ENCODE measurements at regions not wholly inside any gene's neighbourhood (a gene's known extent, or its start where the extent isn't known, plus 50 kb on each side); places are given as distances from the start of the nearest gene placed in this dataset.
A peak's percentile ranks its signal among the peaks of the same experiment; 100 is the strongest.

GRCh38 chr20:12229891-12230290 lies 312.2 kb downstream of the BTBD3 start:
- H3K4me2 ChIP-seq (ENCODE audit: low read length), result no peak overlapping the region
- ChIA-PET POLR2A (ENCODE audit: unreplicated experiment) (no interaction called here), CTCF (no interaction called here)
- no peak for TF ChIP-seq EZH2phosphoT487 (IDR thresholded peaks at IDR 0.05; ENCODE audit: borderline replicate concordance, low read length)
- TF ChIP-seq EZH2 (IDR thresholded peaks at IDR 0.05; ENCODE audit: low read length, unreplicated experiment), result no peak
- TF ChIP-seq CTCF (conservative IDR thresholded peaks at IDR 0.05; ENCODE audit: low read depth, low read length), result no peak
- H3K27ac ChIP-seq (ENCODE audit: low read length), result no peak overlapping the region
- H4K20me1 ChIP-seq (ENCODE audit: low read length), result no peaks in the 10 kb centered on the region
- H3K36me3 ChIP-seq (ENCODE audit: low read depth, low read length), result no peaks in the 10 kb centered on the region
- no peaks in the 10 kb centered on the region for H3K9me3 ChIP-seq (ENCODE audit: low read length)
- no peaks in the 10 kb centered on the region for H3F3A ChIP-seq (ENCODE audit: low read length, unreplicated experiment)
- ATAC-seq (no peak), DNase-seq (no peak)
- no TSS peak for BruUV-seq (replicated peaks)
- H3K9ac ChIP-seq (ENCODE audit: low read length), result no peak overlapping the region
- H3K27me3 ChIP-seq (ENCODE audit: low read length), result peaks cover 58% of the 10 kb centered on the region
- H3K4me1 ChIP-seq (ENCODE audit: insufficient read depth, low read length), result no peaks in the 10 kb centered on the region
- intact Hi-C loops (cut with micrococcal nuclease), result no loop called here
- H3K9me2 ChIP-seq (replicated peaks; ENCODE audit: low read length), result no peaks in the 10 kb centered on the region
- no peak overlapping the region for H2AFZ ChIP-seq (ENCODE audit: low read length)
- H3K79me2 ChIP-seq (ENCODE audit: low read length), result no peaks in the 10 kb centered on the region
- no peak overlapping the region for H3K4me3 ChIP-seq (ENCODE audit: low read length)

- H3K27ac ChIP-seq (ENCODE audit: low read length), result no peak overlapping the region
- H3F3A ChIP-seq (ENCODE audit: low read length, unreplicated experiment), result no peaks in the 10 kb centered on the region
- no peak overlapping the region for H3K4me2 ChIP-seq (ENCODE audit: low read length)
- no peak overlapping the region for H3K9ac ChIP-seq (ENCODE audit: low read length)
- no peaks in the 10 kb centered on the region for H3K36me3 ChIP-seq (ENCODE audit: low read depth, low read length)
- BruUV-seq (replicated peaks), result no TSS peak
- H3K4me1 ChIP-seq (ENCODE audit: insufficient read depth, low read length), result no peaks in the 10 kb centered on the region
- no peak for ATAC-seq
- no peak for TF ChIP-seq EZH2 (IDR thresholded peaks at IDR 0.05; ENCODE audit: low read length, unreplicated experiment)
- no peak for TF ChIP-seq CTCF (conservative IDR thresholded peaks at IDR 0.05; ENCODE audit: low read depth, low read length)
- TF ChIP-seq EZH2phosphoT487 (IDR thresholded peaks at IDR 0.05; ENCODE audit: borderline replicate concordance, low read length), result no peak
- H2AFZ ChIP-seq (ENCODE audit: low read length), result no peak overlapping the region
- no peak overlapping the region for H3K4me3 ChIP-seq (ENCODE audit: low read length)
- no peaks in the 10 kb centered on the region for H3K9me3 ChIP-seq (ENCODE audit: low read length)
- DNase-seq, result peak; percentile 13
- no peaks in the 10 kb centered on the region for H3K79me2 ChIP-seq (ENCODE audit: low read length)
- POLR2A ChIA-PET (ENCODE audit: unreplicated experiment), result no interaction called here
- no peaks in the 10 kb centered on the region for H4K20me1 ChIP-seq (ENCODE audit: low read length)
- H3K9me2 ChIP-seq (replicated peaks; ENCODE audit: low read length), result no peaks in the 10 kb centered on the region
- peaks cover 51% of the 10 kb centered on the region for H3K27me3 ChIP-seq (ENCODE audit: low read length)
- CTCF ChIA-PET, result no interaction called here
- intact Hi-C loops (cut with micrococcal nuclease), result no loop called here
Observed at GRCh38 chr20:12237772-12238171, 320.1 kb downstream of the BTBD3 start.

GRCh38 chr20:12241065-12241464 lies 323.4 kb downstream of the BTBD3 start:
- no peak for TF ChIP-seq EZH2 (IDR thresholded peaks at IDR 0.05; ENCODE audit: low read length, unreplicated experiment)
- no peak for TF ChIP-seq EZH2phosphoT487 (IDR thresholded peaks at IDR 0.05; ENCODE audit: borderline replicate concordance, low read length)
- no peak for TF ChIP-seq CTCF (conservative IDR thresholded peaks at IDR 0.05; ENCODE audit: low read depth, low read length)
- H3K9ac ChIP-seq (ENCODE audit: low read length), result no peak overlapping the region
- no peaks in the 10 kb centered on the region for H4K20me1 ChIP-seq (ENCODE audit: low read length)
- BruUV-seq (replicated peaks), result no TSS peak
- ATAC-seq (no peak), DNase-seq (no peak)
- H3K4me1 ChIP-seq (ENCODE audit: insufficient read depth, low read length), result no peaks in the 10 kb centered on the region
- no peak overlapping the region for H3K4me3 ChIP-seq (ENCODE audit: low read length)
- no peaks in the 10 kb centered on the region for H3K79me2 ChIP-seq (ENCODE audit: low read length)
- H3K4me2 ChIP-seq (ENCODE audit: low read length), result no peak overlapping the region
- H3K9me3 ChIP-seq (ENCODE audit: low read length), result no peaks in the 10 kb centered on the region
- no peak overlapping the region for H2AFZ ChIP-seq (ENCODE audit: low read length)
- CTCF ChIA-PET, result no interaction called here
- POLR2A ChIA-PET (ENCODE audit: unreplicated experiment), result no interaction called here
- H3F3A ChIP-seq (ENCODE audit: low read length, unreplicated experiment), result no peaks in the 10 kb centered on the region
- intact Hi-C loops (cut with micrococcal nuclease), result no loop called here
- H3K27me3 ChIP-seq (ENCODE audit: low read length), result peaks cover 68% of the 10 kb centered on the region
- no peaks in the 10 kb centered on the region for H3K36me3 ChIP-seq (ENCODE audit: low read depth, low read length)
- no peak overlapping the region for H3K27ac ChIP-seq (ENCODE audit: low read length)
- no peaks in the 10 kb centered on the region for H3K9me2 ChIP-seq (replicated peaks; ENCODE audit: low read length)

Data from PC-3 (cell line).